NT2/D1 (cell line): ENCODE measurements at regions not wholly inside any gene's neighbourhood (a gene's known extent, or its start where the extent isn't known, plus 50 kb on each side); places are given as distances from the start of the nearest gene placed in this dataset.

ENCODE experiments used
- DNase-seq: peaks from one replicate; pipeline ENCODE4 v3.0.0-alpha.2; 2011; ENCODE audit warnings: low read depth, low spot score
- H3K27me3 ChIP-seq: 2 replicates; pipeline ENCODE4 v1.6.0; 2011; ENCODE audit warnings: mild to moderate bottlenecking; ENCODE audit not compliant: insufficient read length, insufficient read depth
- H3K36me3 ChIP-seq: 2 replicates; pipeline ENCODE4 v1.6.1; 2011; ENCODE audit warnings: mild to moderate bottlenecking, low read length, mixed read lengths; ENCODE audit not compliant: insufficient read depth, insufficient read length
- H3K4me1 ChIP-seq: 2 replicates; pipeline ENCODE4 v1.5.1; 2011; ENCODE audit not compliant: insufficient read depth, insufficient read length
- H3K4me3 ChIP-seq: 2 replicates; pipeline ENCODE4 v1.5.1; 2011; ENCODE audit warnings: low read depth; ENCODE audit not compliant: insufficient read length
- H3K9ac ChIP-seq: 2 replicates; pipeline ENCODE4 v1.6.0; 2011; ENCODE audit warnings: low read depth; ENCODE audit not compliant: insufficient read length
- H3K9me3 ChIP-seq: 2 replicates; pipeline ENCODE4 v1.5.1; 2011; ENCODE audit warnings: mild to moderate bottlenecking, low read length; ENCODE audit not compliant: insufficient read depth
- SUZ12 ChIP-seq: IDR thresholded peaks from 2 replicates; pipeline ENCODE4 v1.6.1; 2011; ENCODE audit not compliant: insufficient read length, insufficient read depth; ENCODE audit errors: extremely low read depth
- YY1 ChIP-seq: IDR thresholded peaks from 2 replicates; pipeline ENCODE4 v1.6.1; 2011; ENCODE audit not compliant: insufficient read length, insufficient read depth
- ZNF274 ChIP-seq: IDR thresholded peaks from 2 replicates; pipeline ENCODE4 v1.6.1; 2011; ENCODE audit warnings: mild to moderate bottlenecking, low read depth, low read length

GRCh38 chr13:74438901-74439300, 304.7 kb upstream of the KLF12 start:
- Histone ChIP-seq H3K9me3 (peaks cover 4% of the 10 kb centered on the region), H3K4me1 (no peaks in the 10 kb centered on the region), H3K4me3 (no peak overlapping the region), H3K9ac (no peak overlapping the region), H3K36me3 (no peaks in the 10 kb centered on the region), H3K27me3 (no peaks in the 10 kb centered on the region)
- no peak for TF ChIP-seq YY1
- TF ChIP-seq SUZ12, result no peak
- no peak for TF ChIP-seq ZNF274
- no peak for DNase-seq

- Histone ChIP-seq H3K4me1 (no peaks in the 10 kb centered on the region), H3K4me3 (no peak overlapping the region), H3K27me3 (no peaks in the 10 kb centered on the region), H3K9me3 (no peaks in the 10 kb centered on the region), H3K36me3 (no peaks in the 10 kb centered on the region), H3K9ac (no peak overlapping the region)
- DNase-seq, result no peak
- TF ChIP-seq YY1, result no peak
- TF ChIP-seq ZNF274, result no peak
- no peak for TF ChIP-seq SUZ12
Observed at GRCh38 chr13:74434782-74435181, 300.6 kb upstream of the KLF12 start.

- no peak for DNase-seq
- Histone ChIP-seq H3K36me3 (no peaks in the 10 kb centered on the region), H3K9me3 (no peaks in the 10 kb centered on the region), H3K27me3 (no peaks in the 10 kb centered on the region), H3K9ac (no peak overlapping the region), H3K4me3 (no peak overlapping the region), H3K4me1 (no peaks in the 10 kb centered on the region)
- TF ChIP-seq YY1 (no peak), ZNF274 (no peak), SUZ12 (no peak)
Observed at GRCh38 chr13:74424455-74424854, 290.3 kb upstream of the KLF12 start.

GRCh38 chr13:74423434-74423833, 289.2 kb upstream of the KLF12 start:
- no peak overlapping the region for H3K4me3 ChIP-seq
- TF ChIP-seq ZNF274 (no peak), YY1 (no peak), SUZ12 (no peak)
- H3K4me1 ChIP-seq, result no peaks in the 10 kb centered on the region
- no peaks in the 10 kb centered on the region for H3K9me3 ChIP-seq
- H3K9ac ChIP-seq, result no peak overlapping the region
- H3K27me3 ChIP-seq, result no peaks in the 10 kb centered on the region
- H3K36me3 ChIP-seq, result no peaks in the 10 kb centered on the region
- DNase-seq, result no peak

- H3K4me3 ChIP-seq, result no peak overlapping the region
- H3K4me1 ChIP-seq, result no peaks in the 10 kb centered on the region
- no peaks in the 10 kb centered on the region for H3K36me3 ChIP-seq
- no peaks in the 10 kb centered on the region; the same call in 1 of the 2 replicates for H3K9me3 ChIP-seq
- TF ChIP-seq SUZ12, result no peak
- H3K9ac ChIP-seq, result no peak overlapping the region
- DNase-seq, result no peak
- no peaks in the 10 kb centered on the region for H3K27me3 ChIP-seq
Observed at GRCh38 chr13:74414458-74414857, 280.3 kb upstream of the KLF12 start.

GRCh38 chr13:74413482-74413881, 279.3 kb upstream of the KLF12 start:
- no peaks in the 10 kb centered on the region for H3K36me3 ChIP-seq
- H3K27me3 ChIP-seq, result no peaks in the 10 kb centered on the region
- H3K9me3 ChIP-seq, result no peaks in the 10 kb centered on the region; the same call in 1 of the 2 replicates
- H3K4me3 ChIP-seq, result no peak overlapping the region
- no peak overlapping the region for H3K9ac ChIP-seq
- DNase-seq, result no peak
- TF ChIP-seq SUZ12, result no peak
- no peak for TF ChIP-seq ZNF274
- TF ChIP-seq YY1, result no peak
- no peaks in the 10 kb centered on the region for H3K4me1 ChIP-seq

- no peaks in the 10 kb centered on the region for H3K27me3 ChIP-seq
- no peak overlapping the region for H3K9ac ChIP-seq
- no peak for TF ChIP-seq YY1
- TF ChIP-seq SUZ12, result no peak
- no peak for TF ChIP-seq ZNF274
- DNase-seq, result no peak
- H3K4me3 ChIP-seq, result no peak overlapping the region
- H3K9me3 ChIP-seq, result no peaks in the 10 kb centered on the region; the same call in 1 of the 2 replicates
- no peaks in the 10 kb centered on the region for H3K36me3 ChIP-seq
- no peaks in the 10 kb centered on the region for H3K4me1 ChIP-seq
Observed at GRCh38 chr13:74409551-74409950, 275.3 kb upstream of the KLF12 start.

- DNase-seq, result no peak
- Histone ChIP-seq H3K9ac (no peak overlapping the region), H3K9me3 (no peaks in the 10 kb centered on the region; the same call in 1 of the 2 replicates), H3K36me3 (no peaks in the 10 kb centered on the region), H3K4me1 (no peaks in the 10 kb centered on the region), H3K27me3 (no peaks in the 10 kb centered on the region), H3K4me3 (no peak overlapping the region)
- TF ChIP-seq YY1, result no peak
- TF ChIP-seq ZNF274, result no peak
- TF ChIP-seq SUZ12, result no peak
Observed at GRCh38 chr13:74406420-74406819, 272.2 kb upstream of the KLF12 start.
